ENCODE measurements at regions not wholly inside any gene's neighbourhood (a gene's known extent, or its start where the extent isn't known, plus 50 kb on each side); places are given as distances from the start of the nearest gene placed in this dataset.

DNA sequence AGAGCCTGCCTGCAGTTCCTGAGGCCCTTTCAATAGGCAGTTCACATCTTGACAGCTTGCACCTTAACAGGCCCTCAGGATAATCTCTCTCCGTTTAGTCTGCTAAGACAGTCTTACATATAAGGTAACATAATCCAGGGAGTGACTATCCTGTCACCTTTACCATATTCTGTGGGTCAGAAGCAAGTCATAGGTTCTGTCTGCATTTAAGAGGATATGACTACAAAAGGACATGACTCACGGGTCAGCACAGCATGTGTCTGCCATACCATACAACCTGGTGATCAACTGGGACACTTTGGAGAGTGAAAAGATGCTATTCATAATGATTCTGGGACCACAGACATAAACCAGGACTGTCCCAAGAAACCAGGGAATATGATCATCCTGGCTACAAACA is 611.1 kb downstream of the SOX6 start:
- ChIA-PET POLR2A (no interaction called here), CTCF (no interaction called here)
- peak; percentile 18 for DNase-seq (ENCODE audit: unreplicated experiment)
- Mint-ChIP-seq H3K4me3 (ENCODE audit: unreplicated experiment) (no peak overlapping the region), H3K9me3 (ENCODE audit: unreplicated experiment) (no peaks in the 10 kb centered on the region), H3K27me3 (ENCODE audit: insufficient read depth, unreplicated experiment) (no peaks in the 10 kb centered on the region), H3K27ac (ENCODE audit: low read depth, unreplicated experiment) (no peak overlapping the region), H3K4me1 (ENCODE audit: insufficient read depth, unreplicated experiment) (peaks cover 5% of the 10 kb centered on the region), H3K36me3 (ENCODE audit: insufficient read depth, unreplicated experiment) (no peaks in the 10 kb centered on the region)
- TF ChIP-seq, protein P1, sequence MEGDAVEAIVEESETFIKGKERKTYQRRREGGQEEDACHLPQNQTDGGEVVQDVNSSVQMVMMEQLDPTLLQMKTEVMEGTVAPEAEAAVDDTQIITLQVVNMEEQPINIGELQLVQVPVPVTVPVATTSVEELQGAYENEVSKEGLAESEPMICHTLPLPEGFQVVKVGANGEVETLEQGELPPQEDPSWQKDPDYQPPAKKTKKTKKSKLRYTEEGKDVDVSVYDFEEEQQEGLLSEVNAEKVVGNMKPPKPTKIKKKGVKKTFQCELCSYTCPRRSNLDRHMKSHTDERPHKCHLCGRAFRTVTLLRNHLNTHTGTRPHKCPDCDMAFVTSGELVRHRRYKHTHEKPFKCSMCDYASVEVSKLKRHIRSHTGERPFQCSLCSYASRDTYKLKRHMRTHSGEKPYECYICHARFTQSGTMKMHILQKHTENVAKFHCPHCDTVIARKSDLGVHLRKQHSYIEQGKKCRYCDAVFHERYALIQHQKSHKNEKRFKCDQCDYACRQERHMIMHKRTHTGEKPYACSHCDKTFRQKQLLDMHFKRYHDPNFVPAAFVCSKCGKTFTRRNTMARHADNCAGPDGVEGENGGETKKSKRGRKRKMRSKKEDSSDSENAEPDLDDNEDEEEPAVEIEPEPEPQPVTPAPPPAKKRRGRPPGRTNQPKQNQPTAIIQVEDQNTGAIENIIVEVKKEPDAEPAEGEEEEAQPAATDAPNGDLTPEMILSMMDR (IDR thresholded peaks at IDR 0.05; ENCODE audit: unreplicated experiment), result no peak
- intact Hi-C loops (cut with micrococcal nuclease), result no loop called here
- BruUV-seq (replicated peaks), result no TSS peak

GRCh38 chr11:15747671-15748070 is 608.7 kb downstream of the SOX6 start:
- CTCF ChIA-PET, result interaction anchor here (0.9 kb wide), 1 partner anchor 198 kb away, joined by 3 read pairs; no protein-coding TSS in a partner anchor
- no peaks in the 10 kb centered on the region for H3K36me3 Mint-ChIP-seq (ENCODE audit: insufficient read depth, unreplicated experiment)
- intact Hi-C loops (cut with micrococcal nuclease), result no loop called here

DNA sequence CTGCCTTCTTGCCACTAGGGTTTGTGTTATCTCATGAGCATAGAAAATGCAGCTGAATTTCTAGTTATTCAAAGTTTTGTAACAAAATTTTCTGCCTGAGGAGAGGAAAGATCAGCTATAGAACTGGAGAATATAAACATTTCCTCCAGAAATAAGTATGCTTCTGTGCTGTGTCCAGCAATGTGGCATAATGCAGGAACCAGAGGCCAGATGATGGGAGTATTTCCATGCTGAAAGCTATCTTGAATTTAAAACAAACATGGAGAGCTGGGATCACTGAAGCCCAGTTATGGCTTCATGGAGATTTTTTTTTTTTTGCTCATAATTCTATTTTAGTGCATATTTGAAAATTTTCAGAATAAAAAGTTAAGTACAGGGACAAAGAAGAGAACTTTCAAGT is 608.2 kb downstream of the SOX6 start:
- H3K4me3 Mint-ChIP-seq (ENCODE audit: unreplicated experiment), result no peak overlapping the region
- H3K9me3 Mint-ChIP-seq (ENCODE audit: unreplicated experiment), result no peaks in the 10 kb centered on the region
- intact Hi-C loops (cut with micrococcal nuclease), result no loop called here
- H3K36me3 Mint-ChIP-seq (ENCODE audit: insufficient read depth, unreplicated experiment), result no peaks in the 10 kb centered on the region
- DNase-seq (ENCODE audit: unreplicated experiment), result no peak
- CTCF ChIA-PET, result no interaction called here
- no peaks in the 10 kb centered on the region for H3K27me3 Mint-ChIP-seq (ENCODE audit: insufficient read depth, unreplicated experiment)
- no TSS peak for BruUV-seq (replicated peaks)
- no peak overlapping the region for H3K27ac Mint-ChIP-seq (ENCODE audit: low read depth, unreplicated experiment)
- H3K4me1 Mint-ChIP-seq (ENCODE audit: insufficient read depth, unreplicated experiment), result peaks cover 5% of the 10 kb centered on the region
- TF ChIP-seq, protein P1 (IDR thresholded peaks at IDR 0.05; ENCODE audit: unreplicated experiment), result no peak
- POLR2A ChIA-PET, result interaction anchor here (0.6 to 0.7 kb wide), 3 partner anchors 24 to 386 kb away, joined by 3 to 4 read pairs (median 3); no protein-coding TSS in a partner anchor

More at GRCh38 chr11:15747671-15748070, 608.7 kb downstream of the SOX6 start:
- POLR2A ChIA-PET, result interaction anchor here (0.6 to 0.7 kb wide), 3 partner anchors 23 to 386 kb away, joined by 3 to 4 read pairs (median 3); no protein-coding TSS in a partner anchor
- Mint-ChIP-seq H3K27me3 (ENCODE audit: insufficient read depth, unreplicated experiment) (no peaks in the 10 kb centered on the region), H3K9me3 (ENCODE audit: unreplicated experiment) (no peaks in the 10 kb centered on the region), H3K27ac (ENCODE audit: low read depth, unreplicated experiment) (no peak overlapping the region), H3K4me1 (ENCODE audit: insufficient read depth, unreplicated experiment) (peaks cover 5% of the 10 kb centered on the region), H3K4me3 (ENCODE audit: unreplicated experiment) (no peak overlapping the region)
- no TSS peak for BruUV-seq (replicated peaks)
- TF ChIP-seq, protein P1 (IDR thresholded peaks at IDR 0.05; ENCODE audit: unreplicated experiment), result no peak
- DNase-seq (ENCODE audit: unreplicated experiment), result no peak

- ChIA-PET POLR2A (no interaction called here), CTCF (interaction anchor here (1.3 kb wide), 1 partner anchor 10 kb away, joined by 5 read pairs; no protein-coding TSS in a partner anchor)
- TF ChIP-seq, protein P1 (IDR thresholded peaks at IDR 0.05; ENCODE audit: unreplicated experiment), result no peak
- BruUV-seq (replicated peaks), result no TSS peak
- no peak overlapping the region for H3K4me3 Mint-ChIP-seq (ENCODE audit: unreplicated experiment)
- peaks cover 5% of the 10 kb centered on the region for H3K4me1 Mint-ChIP-seq (ENCODE audit: insufficient read depth, unreplicated experiment)
- no peaks in the 10 kb centered on the region for H3K36me3 Mint-ChIP-seq (ENCODE audit: insufficient read depth, unreplicated experiment)
- intact Hi-C loops (cut with micrococcal nuclease), result no loop called here
- no peak for DNase-seq (ENCODE audit: unreplicated experiment)
- no peak overlapping the region for H3K27ac Mint-ChIP-seq (ENCODE audit: low read depth, unreplicated experiment)
- H3K27me3 Mint-ChIP-seq (ENCODE audit: insufficient read depth, unreplicated experiment), result no peaks in the 10 kb centered on the region
- peaks cover 5% of the 10 kb centered on the region for H3K9me3 Mint-ChIP-seq (ENCODE audit: unreplicated experiment)
These were observed 607.6 kb downstream of the SOX6 start for GRCh38 chr11:15748741-15749140.
